ENCODE measurements at regions not wholly inside any gene's neighbourhood (a gene's known extent, or its start where the extent isn't known, plus 50 kb on each side); places are given as distances from the start of the nearest gene placed in this dataset.

DNA sequence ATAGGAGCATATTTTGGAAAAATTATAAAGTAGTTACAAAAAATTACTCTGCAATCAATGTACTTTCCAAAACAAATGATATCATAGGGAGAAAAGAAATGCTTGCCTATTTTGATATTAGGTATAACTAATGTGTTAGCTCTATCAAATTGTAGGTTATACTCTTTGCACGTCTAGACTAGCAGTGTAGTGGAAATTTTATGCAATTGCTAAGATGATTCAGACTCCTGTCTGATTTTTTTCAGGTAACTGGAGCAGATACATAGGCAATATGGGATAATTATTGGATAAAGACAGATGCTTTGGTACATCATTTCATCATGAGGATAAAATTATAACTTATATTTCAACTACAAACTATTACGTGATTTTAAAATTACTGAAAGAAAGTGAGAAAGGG is 918.3 kb downstream of the EPHA4 start:
- no TSS peak for BruUV-seq (replicated peaks)
- DNase-seq (ENCODE audit: extremely low read depth in 1 of 4, low spot score in 3 of 4) (no peak), FAIRE-seq (no peak), ATAC-seq (no peak)
- H3K9ac ChIP-seq (ENCODE audit: insufficient read depth in 1 of 2, low read depth in 2 of 2, low read length in 2 of 2): no peak overlapping the region
- intact Hi-C loops (cut with micrococcal nuclease) (no loop called here), in situ Hi-C loops (cut with MboI) (no loop called here)
- 0% methylated on average over 1 of the region's 2 CpGs for WGBS (ENCODE audit: insufficient coverage, low coverage, missing lambda C conversion rate)
- H2AFZ ChIP-seq (ENCODE audit: low read depth, low read length): no peak overlapping the region
- ChIA-PET CTCF (ENCODE audit: low intra/inter-chr PET ratio) (no interaction called here), POLR2A (no interaction called here)
- H3K79me2 ChIP-seq (ENCODE audit: control insufficient read depth, insufficient read depth, low read length): no peaks in the 10 kb centered on the region
- no peaks in the 10 kb centered on the region for H3K36me3 ChIP-seq (ENCODE audit: control insufficient read depth, insufficient read depth, low read length)
- H3K9me3 ChIP-seq (replicated peaks; ENCODE audit: control insufficient read depth, insufficient read depth, low read depth, low read length): no peaks in the 10 kb centered on the region
- no peak overlapping the region for H3K4me2 ChIP-seq (ENCODE audit: insufficient read depth, low read length)
- no peaks in the 10 kb centered on the region for H3K4me1 ChIP-seq (replicated peaks in 1 of 2; ENCODE audit: control insufficient read depth in 2 of 2, insufficient read depth in 2 of 2, low read length in 2 of 2)
- H3K4me3 ChIP-seq: no peak overlapping the region
- no peak overlapping the region for H3K27ac ChIP-seq (ENCODE audit: extremely low read depth, low read depth, low read length)
- H3K27me3 ChIP-seq (ENCODE audit: control insufficient read depth in 2 of 2, insufficient read depth in 2 of 2, low read length in 2 of 2): no peaks in the 10 kb centered on the region
- H3K9me1 ChIP-seq (ENCODE audit: control insufficient read depth, insufficient read depth, low read length): no peaks in the 10 kb centered on the region
- no peaks in the 10 kb centered on the region for H4K20me1 ChIP-seq (replicated peaks; ENCODE audit: control insufficient read depth, insufficient read depth, low read length)
- no peak for TF ChIP-seq SP2 (IDR thresholded peaks at IDR 0.05; ENCODE audit: extremely low read depth, low read depth, low read length, poor library complexity, severe bottlenecking)
- TF ChIP-seq SREBF1 (IDR thresholded peaks at IDR 0.05; ENCODE audit: borderline replicate concordance, low read depth, low read length): no peak
- no peak for TF ChIP-seq CCNT2 (IDR thresholded peaks at IDR 0.05; ENCODE audit: borderline replicate concordance, extremely low read depth, insufficient read length, low read depth, low read length)
- TF ChIP-seq, protein P1, sequence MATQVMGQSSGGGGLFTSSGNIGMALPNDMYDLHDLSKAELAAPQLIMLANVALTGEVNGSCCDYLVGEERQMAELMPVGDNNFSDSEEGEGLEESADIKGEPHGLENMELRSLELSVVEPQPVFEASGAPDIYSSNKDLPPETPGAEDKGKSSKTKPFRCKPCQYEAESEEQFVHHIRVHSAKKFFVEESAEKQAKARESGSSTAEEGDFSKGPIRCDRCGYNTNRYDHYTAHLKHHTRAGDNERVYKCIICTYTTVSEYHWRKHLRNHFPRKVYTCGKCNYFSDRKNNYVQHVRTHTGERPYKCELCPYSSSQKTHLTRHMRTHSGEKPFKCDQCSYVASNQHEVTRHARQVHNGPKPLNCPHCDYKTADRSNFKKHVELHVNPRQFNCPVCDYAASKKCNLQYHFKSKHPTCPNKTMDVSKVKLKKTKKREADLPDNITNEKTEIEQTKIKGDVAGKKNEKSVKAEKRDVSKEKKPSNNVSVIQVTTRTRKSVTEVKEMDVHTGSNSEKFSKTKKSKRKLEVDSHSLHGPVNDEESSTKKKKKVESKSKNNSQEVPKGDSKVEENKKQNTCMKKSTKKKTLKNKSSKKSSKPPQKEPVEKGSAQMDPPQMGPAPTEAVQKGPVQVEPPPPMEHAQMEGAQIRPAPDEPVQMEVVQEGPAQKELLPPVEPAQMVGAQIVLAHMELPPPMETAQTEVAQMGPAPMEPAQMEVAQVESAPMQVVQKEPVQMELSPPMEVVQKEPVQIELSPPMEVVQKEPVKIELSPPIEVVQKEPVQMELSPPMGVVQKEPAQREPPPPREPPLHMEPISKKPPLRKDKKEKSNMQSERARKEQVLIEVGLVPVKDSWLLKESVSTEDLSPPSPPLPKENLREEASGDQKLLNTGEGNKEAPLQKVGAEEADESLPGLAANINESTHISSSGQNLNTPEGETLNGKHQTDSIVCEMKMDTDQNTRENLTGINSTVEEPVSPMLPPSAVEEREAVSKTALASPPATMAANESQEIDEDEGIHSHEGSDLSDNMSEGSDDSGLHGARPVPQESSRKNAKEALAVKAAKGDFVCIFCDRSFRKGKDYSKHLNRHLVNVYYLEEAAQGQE (IDR thresholded peaks at IDR 0.05; ENCODE audit: borderline replicate concordance): no peak
- TF ChIP-seq, protein P1 (CRISPR knock-in tag; IDR thresholded peaks at IDR 0.05; ENCODE audit: low read depth): no peak
- no peak for TF ChIP-seq ZNF224 (CRISPR knock-in tag; IDR thresholded peaks at IDR 0.05)
- TF ChIP-seq ZNF780A (CRISPR knock-in tag; IDR thresholded peaks at IDR 0.05): no peak
- TF ChIP-seq, protein P2, sequence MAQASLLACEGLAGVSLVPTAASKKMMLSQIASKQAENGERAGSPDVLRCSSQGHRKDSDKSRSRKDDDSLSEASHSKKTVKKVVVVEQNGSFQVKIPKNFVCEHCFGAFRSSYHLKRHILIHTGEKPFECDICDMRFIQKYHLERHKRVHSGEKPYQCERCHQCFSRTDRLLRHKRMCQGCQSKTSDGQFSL (CRISPR knock-in tag; IDR thresholded peaks at IDR 0.05): no peak
- TF ChIP-seq, protein P2 (tag; IDR thresholded peaks at IDR 0.05): no peak
- TF ChIP-seq, protein P3, sequence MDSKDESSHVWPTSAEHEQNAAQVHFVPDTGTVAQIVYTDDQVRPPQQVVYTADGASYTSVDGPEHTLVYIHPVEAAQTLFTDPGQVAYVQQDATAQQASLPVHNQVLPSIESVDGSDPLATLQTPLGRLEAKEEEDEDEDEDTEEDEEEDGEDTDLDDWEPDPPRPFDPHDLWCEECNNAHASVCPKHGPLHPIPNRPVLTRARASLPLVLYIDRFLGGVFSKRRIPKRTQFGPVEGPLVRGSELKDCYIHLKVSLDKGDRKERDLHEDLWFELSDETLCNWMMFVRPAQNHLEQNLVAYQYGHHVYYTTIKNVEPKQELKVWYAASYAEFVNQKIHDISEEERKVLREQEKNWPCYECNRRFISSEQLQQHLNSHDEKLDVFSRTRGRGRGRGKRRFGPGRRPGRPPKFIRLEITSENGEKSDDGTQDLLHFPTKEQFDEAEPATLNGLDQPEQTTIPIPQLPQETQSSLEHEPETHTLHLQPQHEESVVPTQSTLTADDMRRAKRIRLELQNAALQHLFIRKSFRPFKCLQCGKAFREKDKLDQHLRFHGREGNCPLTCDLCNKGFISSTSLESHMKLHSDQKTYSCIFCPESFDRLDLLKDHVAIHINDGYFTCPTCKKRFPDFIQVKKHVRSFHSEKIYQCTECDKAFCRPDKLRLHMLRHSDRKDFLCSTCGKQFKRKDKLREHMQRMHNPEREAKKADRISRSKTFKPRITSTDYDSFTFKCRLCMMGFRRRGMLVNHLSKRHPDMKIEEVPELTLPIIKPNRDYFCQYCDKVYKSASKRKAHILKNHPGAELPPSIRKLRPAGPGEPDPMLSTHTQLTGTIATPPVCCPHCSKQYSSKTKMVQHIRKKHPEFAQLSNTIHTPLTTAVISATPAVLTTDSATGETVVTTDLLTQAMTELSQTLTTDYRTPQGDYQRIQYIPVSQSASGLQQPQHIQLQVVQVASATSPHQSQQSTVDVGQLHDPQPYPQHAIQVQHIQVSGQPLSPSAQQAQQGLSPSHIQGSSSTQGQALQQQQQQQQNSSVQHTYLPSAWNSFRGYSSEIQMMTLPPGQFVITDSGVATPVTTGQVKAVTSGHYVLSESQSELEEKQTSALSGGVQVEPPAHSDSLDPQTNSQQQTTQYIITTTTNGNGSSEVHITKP (IDR thresholded peaks at IDR 0.05; ENCODE audit: partially characterized antibody): no peak
- TF ChIP-seq POLR3G (IDR thresholded peaks at IDR 0.05; ENCODE audit: extremely low read depth, insufficient read length, insufficient replicate concordance): no peak

All from K562 (cell line).